GM12878 (cell line): ENCODE measurements at regions not wholly inside any gene's neighbourhood (a gene's known extent, or its start where the extent isn't known, plus 50 kb on each side); places are given as distances from the start of the nearest gene placed in this dataset.

Experiments
- ATAC-seq: fragments of 200-7000 bp; cut with Tn5 transposase; 3 replicates; pipeline ENCODE4 v1.9.1; 2020; ENCODE audit warnings: mild to moderate bottlenecking, moderate library complexity
- BruUV-seq: library from RNA; stranded (reverse); fragments of 400-500 nt; replicated peaks from 2 replicates; lab custom pipeline; 2021; lab: Mats Ljungman, UMichigan
- CTCF ChIA-PET: fragments of 300-600 bp; sonication (Branson Sonifier 250); formaldehyde crosslinking; extraction: SDS; loops from one replicate; lab custom pipeline; 2021; ENCODE audit warnings: inconsistent platforms; lab: Yijun Ruan, JAX
- POLR2A ChIA-PET: fragments of 350-600 bp; formaldehyde crosslinking; extraction: SDS; loops from one replicate; lab custom pipeline; 2021; ENCODE audit warnings: inconsistent platforms; lab: Charles Lee
- RAD21 ChIA-PET: fragments of 300-600 bp; sonication (Branson Sonifier 250); formaldehyde crosslinking; loops from one replicate; lab custom pipeline; 2023; ENCODE audit warnings: antibody characterized with exemption; ENCODE audit not compliant: unreplicated experiment; lab: Charles Lee
- SMC1A ChIA-PET: fragments of 300-600 bp; sonication (Branson Sonifier 250); formaldehyde crosslinking; loops from one replicate; lab custom pipeline; 2023; ENCODE audit not compliant: unreplicated experiment, uncharacterized antibody; lab: Charles Lee
- DNase-seq: peaks from one replicate; pipeline ENCODE4 v3.0.0-alpha.2; 2011; ENCODE audit warnings: low read depth, low spot score
- FAIRE-seq: peaks from 3 replicates; lab custom pipeline; 2011; peaks lifted over from hg19 to GRCh38; lab: Jason Lieb, UNC
- H2AFZ ChIP-seq: 2 replicates; pipeline ENCODE4 v1.6.0; 2011; ENCODE audit warnings: low read depth, low read length, control low read depth; ENCODE audit not compliant: control insufficient read depth
- H3K27ac ChIP-seq: 2 replicates; pipeline ENCODE4 v1.5.1; 2011; ENCODE audit warnings: control low read depth; ENCODE audit not compliant: control insufficient read depth, insufficient read depth
- H3K27me3 ChIP-seq, 2 experiments: replicated peaks in 1 of 2; 2 replicates each; pipeline versions ENCODE4 v1.6.0 to v1.6.1; 2011; ENCODE audit warnings: low read length in 1 of 2; ENCODE audit not compliant: control insufficient read depth in 2 of 2, insufficient read depth in 2 of 2
- H3K36me3 ChIP-seq, 2 experiments: 2 replicates each; pipeline ENCODE4 v1.5.1; 2011; ENCODE audit warnings: low read length in 1 of 2; ENCODE audit not compliant: control insufficient read depth in 2 of 2, insufficient read depth in 2 of 2
- H3K4me1 ChIP-seq: 2 replicates; pipeline ENCODE4 v1.6.1; 2011; ENCODE audit warnings: mild to moderate bottlenecking, low read length, moderate library complexity, mixed read lengths; ENCODE audit not compliant: control insufficient read depth, insufficient read depth
- H3K4me2 ChIP-seq: 2 replicates; pipeline ENCODE4 v1.6.0; 2011; ENCODE audit warnings: control low read depth; ENCODE audit not compliant: control insufficient read depth, insufficient read depth
- H3K4me3 ChIP-seq: fragments of 200-600 bp; sonication (generic); 2 replicates; pipeline ENCODE4 v1.5.1; 2016
- H3K79me2 ChIP-seq: 2 replicates; pipeline ENCODE4 v1.6.0; 2011; ENCODE audit warnings: low read length; ENCODE audit not compliant: control insufficient read depth, insufficient read depth
- H3K9ac ChIP-seq: 2 replicates; pipeline ENCODE4 v1.8.0; 2011; ENCODE audit warnings: low read length, control low read depth, mixed read lengths; ENCODE audit not compliant: control insufficient read depth, insufficient read depth
- H3K9me3 ChIP-seq: replicated peaks from 3 replicates; pipeline ENCODE4 v1.5.1; 2011; ENCODE audit warnings: mild to moderate bottlenecking, low read length; ENCODE audit not compliant: control insufficient read depth, insufficient read depth
- H4K20me1 ChIP-seq: 2 replicates; pipeline ENCODE4 v1.6.0; 2011; ENCODE audit not compliant: control insufficient read depth, insufficient read depth
- BCL11A ChIP-seq: IDR thresholded peaks from 2 replicates; pipeline ENCODE4 v1.6.1; 2011; ENCODE audit warnings: low read depth, low read length
- BCLAF1 ChIP-seq: fragments of 450-650 bp; IDR thresholded peaks from 2 replicates; pipeline ENCODE4 v1.6.1; 2017; ENCODE audit warnings: antibody characterized with exemption, mild to moderate bottlenecking, moderate library complexity
- CREM ChIP-seq: IDR thresholded peaks from 2 replicates; pipeline ENCODE4 v1.6.1; 2014; ENCODE audit warnings: antibody characterized with exemption, low read depth
- GATAD2B ChIP-seq: fragments of 450-650 bp; conservative IDR thresholded peaks from 2 replicates; pipeline ENCODE4 v1.6.1; 2017; ENCODE audit warnings: low read depth, mild to moderate bottlenecking, moderate library complexity
- HCFC1 ChIP-seq: fragments of 150-350 bp; IDR thresholded peaks from 2 replicates; pipeline ENCODE4 v1.6.1; 2014; ENCODE audit warnings: low read length
- HSF1 ChIP-seq: fragments of 150-350 bp; IDR thresholded peaks from 2 replicates; pipeline ENCODE4 v1.6.1; 2014; ENCODE audit warnings: mild to moderate bottlenecking, low read depth, low read length
- MEF2B ChIP-seq: fragments of 450-650 bp; IDR thresholded peaks from 2 replicates; pipeline ENCODE4 v1.6.1; 2018; ENCODE audit warnings: mild to moderate bottlenecking, moderate library complexity; ENCODE audit not compliant: partially characterized antibody, poor library complexity, severe bottlenecking
- MYC ChIP-seq: IDR thresholded peaks from 2 replicates; pipeline ENCODE4 v1.6.1; 2011; ENCODE audit warnings: mild to moderate bottlenecking, low read length, moderate library complexity, inconsistent platforms; ENCODE audit not compliant: insufficient read depth, insufficient replicate concordance, insufficient read length, severe bottlenecking
- NKRF ChIP-seq: fragments of 450-650 bp; conservative IDR thresholded peaks from 2 replicates; pipeline ENCODE4 v1.6.1; 2017; ENCODE audit warnings: mild to moderate bottlenecking, moderate library complexity
- PAX5 ChIP-seq: IDR thresholded peaks from 2 replicates; pipeline ENCODE4 v1.6.1; 2011; ENCODE audit warnings: low read depth, low read length, borderline replicate concordance
- POU2F2 ChIP-seq: IDR thresholded peaks from 3 replicates; pipeline ENCODE4 v1.6.1; 2011; ENCODE audit warnings: low read depth, mild to moderate bottlenecking, low read length, borderline replicate concordance
- RUNX3 ChIP-seq: IDR thresholded peaks from 2 replicates; pipeline ENCODE4 v1.6.1; 2012; ENCODE audit warnings: low read length, inconsistent platforms
- SMAD5 ChIP-seq: IDR thresholded peaks from 2 replicates; pipeline ENCODE4 v1.6.1; 2016; ENCODE audit warnings: antibody characterized with exemption, low read depth
- SMC3 ChIP-seq: IDR thresholded peaks from 2 replicates; pipeline ENCODE4 v1.6.1; 2011; ENCODE audit warnings: low read length, improper control_type of control experiment, borderline replicate concordance
- STAT1 ChIP-seq: fragments of 450-650 bp; conservative IDR thresholded peaks from 2 replicates; pipeline ENCODE4 v1.6.1; 2014; ENCODE audit warnings: antibody characterized with exemption, mild to moderate bottlenecking
- ZNF207 ChIP-seq: fragments of 450-650 bp; IDR thresholded peaks from 2 replicates; pipeline ENCODE4 v1.6.1; 2014; ENCODE audit warnings: antibody characterized with exemption, mild to moderate bottlenecking, borderline replicate concordance
- ZNF24 ChIP-seq: fragments of 450-650 bp; IDR thresholded peaks from 2 replicates; pipeline ENCODE4 v1.6.1; 2017; ENCODE audit warnings: antibody characterized with exemption, mild to moderate bottlenecking
- in situ Hi-C: fragments of 300-500 bp; cut with MboI; formaldehyde crosslinking; loops from 9 replicates; pipeline ENCODE4 v1.14.3; 2018; ENCODE audit warnings: mixed read lengths
- intact Hi-C: fragments of 100-400 bp; cut with micrococcal nuclease; formaldehyde crosslinking; loops from one replicate; pipeline ENCODE4 v1.14.2; 2022; ENCODE audit not compliant: unreplicated experiment

GRCh38 chr5:91272858-91273257 lies 110.3 kb downstream of the ARRDC3 start (continued):
- TF ChIP-seq BCLAF1: no peak

GRCh38 chr5:91271999-91272398 lies 111.1 kb downstream of the ARRDC3 start:
- Histone ChIP-seq H3K4me3 (no peak overlapping the region), H3K36me3 (no peaks in the 10 kb centered on the region), H3K4me2 (no peak overlapping the region), H2AFZ (no peak overlapping the region), H3K9ac (no peak overlapping the region), H3K27ac (no peak overlapping the region), H3K27me3 (no peaks in the 10 kb centered on the region; a peak in 2 of 4 replicates), H3K9me3 (no peaks in the 10 kb centered on the region; the same call in 2 of the 3 replicates), H3K79me2 (no peaks in the 10 kb centered on the region), H4K20me1 (no peaks in the 10 kb centered on the region), H3K4me1 (peaks cover 11% of the 10 kb centered on the region)
- peak; percentile 76 for DNase-seq
- in situ Hi-C loops: no loop called here
- FAIRE-seq: peak; percentile 77
- BruUV-seq: no TSS peak
- ChIA-PET RAD21 (interaction anchor here (0.8 to 2.3 kb wide), 6 partner anchors 8 to 174 kb away, joined by 3 to 19 read pairs (median 4); partner anchors contain the start of gene ARRDC3), SMC1A (interaction anchor here (0.6 to 3.4 kb wide), 8 partner anchors 9 to 147 kb away, joined by 3 to 18 read pairs (median 5); partner anchors contain the start of gene ARRDC3), CTCF (interaction anchor here (0.8 to 1.5 kb wide), 5 partner anchors 8 to 113 kb away, joined by 3 to 6 read pairs (median 4); partner anchors contain the start of gene ARRDC3), POLR2A (interaction anchor here (0.7 to 4.5 kb wide), 7 partner anchors 8 to 212 kb away, joined by 3 to 23 read pairs (median 5); partner anchors contain the start of gene ARRDC3)
- peak; percentile 83 for ATAC-seq
- intact Hi-C loops: loop anchor here (2.0 kb wide), 1 partner anchor 109 kb away; no protein-coding TSS in a partner anchor
- TF ChIP-seq ZNF207 (no peak), POU2F2 (0 out of 3 replicates have a peak, but pooled peaks have one; percentile 15), STAT1 (no peak), SMAD5 (no peak), CREM (0 out of 2 replicates have a peak, but pooled peaks have one; percentile 33), MYC (no peak), NKRF (no peak), GATAD2B (no peak), MEF2B (peak; percentile 17), BCL11A (peak; percentile 68; the same call in 1 of the 2 replicates), ZNF24 (no peak), PAX5 (peak; percentile 89), HCFC1 (no peak), HSF1 (no peak), RUNX3 (peak; percentile 87), SMC3 (no peak)
